NCI-H1417 (cell line): ENCODE measurements at regions not wholly inside any gene's neighbourhood (a gene's known extent, or its start where the extent isn't known, plus 50 kb on each side); places are given as distances from the start of the nearest gene placed in this dataset.

Experiments
- DNase-seq, 3 experiments: peaks; one replicate each; lab custom pipeline; 2025; lab: John Stamatoyannopoulos, UW

DNA sequence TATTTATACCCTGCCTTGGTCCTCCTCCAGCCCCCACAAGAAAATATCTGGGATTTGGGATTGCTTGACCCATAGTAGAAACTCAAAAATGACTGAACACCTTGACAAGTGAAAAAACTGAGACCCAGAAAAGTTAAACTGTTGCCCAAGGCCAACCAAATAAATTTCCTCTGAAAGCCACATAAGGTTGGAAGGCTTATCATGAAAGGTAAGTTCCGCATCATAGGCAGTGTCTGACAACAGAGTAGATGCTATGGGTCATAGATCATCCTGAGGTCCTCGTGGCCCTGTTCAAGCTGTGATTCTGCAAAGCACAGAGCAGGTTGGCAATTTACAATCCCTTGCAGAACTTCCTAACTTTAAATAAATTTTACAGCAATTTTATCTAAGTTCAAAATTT lies 140.8 kb upstream of the TSC22D2 start:
- no peak for DNase-seq

DNA sequence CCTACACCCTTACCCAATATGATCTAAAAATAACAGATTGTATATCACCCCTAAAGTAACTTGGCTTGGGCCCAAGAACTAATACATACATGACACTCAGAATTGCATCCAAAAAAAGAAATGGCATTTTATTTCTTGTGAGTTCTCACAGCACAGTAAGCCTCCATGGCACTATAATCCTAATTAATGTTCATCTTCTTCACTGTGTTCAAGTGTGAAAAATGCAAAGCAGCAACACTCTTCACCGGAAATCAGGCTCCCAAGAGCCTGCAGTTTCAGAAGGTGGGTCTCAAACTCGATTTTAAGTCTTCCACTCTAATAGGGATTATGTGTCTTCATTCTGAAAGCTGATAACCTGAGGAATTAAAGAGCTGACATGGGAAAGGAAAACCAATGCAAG lies 142.8 kb upstream of the TSC22D2 start:
- DNase-seq = no peak

DNA sequence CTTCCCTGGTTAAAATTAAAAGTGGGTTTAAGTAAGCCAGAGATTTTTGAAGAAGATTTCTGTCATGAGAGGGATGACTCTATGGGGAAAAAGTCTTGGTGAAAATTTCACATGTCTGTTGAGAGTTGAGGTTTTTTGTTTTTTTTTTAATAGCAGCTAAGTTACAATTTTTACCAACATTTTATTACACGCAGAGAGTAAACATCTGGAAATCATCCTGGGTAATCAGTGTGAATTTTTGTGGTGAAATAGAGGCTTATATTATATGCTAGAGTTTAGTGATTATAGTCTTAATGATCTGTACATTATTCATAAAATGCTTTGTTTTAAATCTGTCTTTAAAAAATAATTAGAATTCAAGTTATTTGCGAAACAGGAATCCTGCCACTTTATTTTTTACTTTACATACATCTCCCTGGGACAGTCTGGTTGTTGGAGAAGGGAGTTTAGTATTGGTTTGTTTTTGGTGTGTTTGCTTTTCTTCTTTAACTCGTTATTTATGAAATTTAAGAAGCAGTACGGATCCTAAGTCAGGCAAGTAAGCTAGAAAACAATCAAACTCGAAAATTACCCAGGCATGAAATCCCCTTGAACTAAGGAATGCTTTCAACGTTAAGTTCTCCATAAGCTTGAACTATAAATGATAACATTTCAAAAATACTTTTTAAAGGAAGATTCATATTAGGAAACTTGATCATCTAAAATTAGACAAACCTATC lies 143.4 kb upstream of the TSC22D2 start:
- no peak for DNase-seq

DNA sequence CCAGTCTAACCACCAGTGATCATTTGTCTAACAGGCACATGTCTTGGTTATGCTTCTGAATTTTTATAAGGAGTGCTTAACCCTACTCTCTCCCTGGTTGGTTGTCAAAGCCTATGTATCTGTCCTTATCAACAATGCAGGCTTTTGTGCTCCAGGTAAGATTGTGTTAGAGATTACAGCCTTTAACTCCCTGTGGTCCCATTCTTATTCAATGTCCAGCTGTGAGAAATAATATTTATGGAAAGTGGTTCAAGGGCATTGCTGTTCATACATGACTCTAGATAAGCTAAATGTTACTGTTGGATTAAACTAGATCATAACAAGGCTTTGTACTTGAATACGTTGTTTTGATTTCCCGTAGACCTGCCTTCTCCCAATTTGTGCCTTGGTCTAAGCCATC lies 146.1 kb upstream of the TSC22D2 start:
- DNase-seq = peak in 1 of 3 experiments; percentile 43

DNA sequence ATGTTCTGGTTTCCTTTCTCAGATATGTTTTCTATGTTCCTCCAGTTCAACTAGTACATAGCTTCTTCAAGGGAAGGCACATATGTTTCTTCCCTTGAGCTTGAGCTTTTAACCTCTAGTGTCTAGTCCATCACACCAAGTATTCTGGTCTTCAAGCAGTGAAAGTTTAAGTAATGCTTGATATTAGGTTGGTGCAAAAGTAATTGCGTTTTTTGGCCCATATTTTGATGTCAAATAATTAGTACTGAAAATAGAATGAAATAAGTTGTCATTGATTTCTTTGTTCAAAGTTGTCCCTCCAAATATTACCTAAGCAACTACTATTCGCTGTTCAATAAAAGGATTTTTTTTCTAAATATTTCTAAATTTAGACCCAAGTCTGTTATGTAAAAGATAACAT lies 146.7 kb upstream of the TSC22D2 start:
- DNase-seq = peak in 1 of 3 experiments; percentile 48

DNA sequence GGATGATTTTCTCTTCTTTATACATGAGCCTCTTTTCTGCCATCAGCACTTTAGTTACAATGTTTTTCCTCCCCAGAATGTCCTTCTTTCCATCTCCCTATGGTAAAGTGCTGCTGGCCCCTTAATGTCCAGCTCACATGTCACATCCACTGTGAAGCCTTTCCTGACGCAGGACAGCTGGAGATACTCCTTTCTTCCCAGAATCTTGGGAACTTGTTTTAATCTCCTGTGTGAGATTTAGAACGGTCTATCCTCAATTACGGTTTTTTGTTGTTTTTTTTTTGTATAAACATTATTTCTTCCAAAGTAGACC lies 147.7 kb upstream of the TSC22D2 start:
- DNase-seq = no peak

DNA sequence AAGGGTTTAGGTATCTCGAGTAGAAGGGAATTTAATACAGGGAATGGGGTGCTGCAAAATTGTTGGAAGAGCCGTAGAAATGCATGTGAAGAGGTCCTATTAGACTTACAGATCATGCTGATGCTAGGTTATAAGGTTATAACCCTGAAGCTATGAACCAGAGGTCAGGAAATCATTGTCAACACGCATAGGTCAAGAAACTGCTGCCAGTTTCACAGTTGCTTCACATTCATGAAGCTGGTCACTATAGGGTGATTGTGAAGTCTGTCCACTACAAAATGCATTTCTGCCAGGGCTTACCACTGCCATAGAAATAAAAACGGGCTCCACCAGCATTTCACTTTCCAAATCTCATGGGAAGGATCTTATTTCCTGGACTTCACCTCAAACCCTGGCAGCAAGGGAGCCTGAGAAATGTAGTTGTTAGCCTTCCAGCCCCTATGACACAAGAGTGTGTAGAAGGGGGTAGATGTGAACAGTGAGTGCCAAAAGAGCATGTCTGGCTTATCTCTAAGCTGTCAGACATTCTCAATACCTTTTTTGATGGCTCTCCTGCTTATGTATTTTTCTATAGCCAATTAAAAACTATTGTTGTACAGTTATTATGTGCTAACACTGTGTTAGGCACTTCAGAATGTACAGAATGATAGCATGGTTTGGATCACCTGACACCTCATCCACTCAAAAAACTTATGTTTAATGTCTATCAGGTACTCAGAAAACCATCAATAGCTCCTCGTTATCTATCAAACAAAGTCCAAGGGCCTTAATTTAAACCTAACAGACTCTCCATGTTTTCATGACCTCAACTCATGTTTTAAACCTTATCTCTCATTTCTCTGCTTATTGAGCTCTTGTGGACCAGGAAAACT lies 148.3 kb upstream of the TSC22D2 start:
- DNase-seq = peak in 1 of 3 experiments; percentile 30

DNA sequence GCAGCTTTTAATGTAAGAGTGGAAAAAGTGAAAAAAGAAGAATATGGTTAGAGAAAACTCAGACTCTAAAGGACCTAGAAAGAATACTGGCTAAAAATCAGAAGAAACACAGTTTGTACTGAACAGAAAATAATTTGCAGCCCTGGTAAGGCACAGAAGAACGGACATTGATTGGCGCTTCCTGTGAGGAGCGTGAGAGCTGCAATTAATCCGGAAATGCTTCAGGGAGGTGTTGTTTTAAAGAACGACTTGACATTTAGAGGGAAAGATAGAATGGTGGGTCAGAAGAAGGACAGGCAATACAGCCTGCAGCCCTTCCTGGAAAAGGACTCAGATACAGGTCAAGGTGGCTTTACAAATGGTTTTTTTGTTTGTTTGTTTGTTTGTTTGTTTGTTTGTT lies 151.3 kb upstream of the TSC22D2 start:
- DNase-seq = no peak

DNA sequence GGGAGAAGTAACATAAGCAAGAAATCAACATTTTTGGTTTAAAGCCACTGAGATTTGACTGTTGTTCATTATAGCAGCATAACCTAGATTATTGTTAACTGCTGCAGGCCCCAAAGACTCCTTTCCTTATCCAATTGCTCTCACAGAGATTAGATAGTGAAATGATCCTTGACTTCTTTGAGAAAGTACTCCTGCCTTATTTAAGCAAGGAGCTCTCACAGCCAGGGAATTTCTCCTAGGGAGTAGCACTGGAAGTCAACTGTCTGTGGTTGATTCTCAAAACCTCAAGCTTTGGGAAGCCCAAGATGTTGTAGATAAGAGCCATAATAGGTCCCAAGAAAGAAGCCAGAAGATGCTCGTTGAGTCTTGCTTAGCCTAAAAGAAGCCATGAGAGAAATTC lies 151.8 kb upstream of the TSC22D2 start:
- no peak for DNase-seq

DNA sequence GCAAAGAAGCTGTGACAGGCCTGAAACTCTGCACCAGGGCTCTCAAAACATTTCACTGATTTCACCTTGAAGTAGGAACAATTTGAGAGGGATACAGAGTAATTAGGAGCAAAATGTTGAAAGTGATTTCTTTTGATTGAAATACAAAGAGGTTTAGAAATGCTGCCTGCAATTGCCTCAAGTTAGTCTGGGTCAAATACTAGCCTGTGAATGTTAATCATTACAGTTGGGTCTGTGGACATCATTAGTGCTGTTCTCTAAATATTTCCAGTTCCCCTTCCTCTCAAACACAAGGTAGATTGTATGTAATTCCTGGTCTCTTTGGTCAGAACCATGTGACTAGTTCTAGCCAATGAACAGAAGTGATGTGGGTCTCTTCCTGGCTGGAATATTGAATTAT lies 152.3 kb upstream of the TSC22D2 start:
- DNase-seq = no peak

DNA sequence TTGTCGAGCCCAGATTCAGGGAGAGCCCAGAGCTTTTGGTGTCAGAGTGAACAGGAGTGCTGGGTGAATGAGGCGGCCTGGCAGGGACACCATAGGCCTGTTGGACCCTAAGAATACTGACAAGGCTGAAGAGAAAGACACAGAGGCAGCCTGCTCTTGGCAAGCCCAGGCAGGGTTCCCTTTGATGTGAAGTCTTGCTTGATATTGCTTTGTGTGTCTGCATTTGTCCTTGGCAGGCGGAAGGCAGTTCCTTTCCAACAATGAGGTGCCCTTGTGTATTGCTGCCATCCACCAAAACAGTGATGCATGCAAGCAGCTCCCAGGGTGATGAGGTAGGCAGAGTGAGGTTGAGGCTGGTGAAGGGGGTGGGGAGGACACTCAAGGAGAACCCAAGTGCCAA lies 152.7 kb upstream of the TSC22D2 start:
- DNase-seq = peak in 1 of 3 experiments; percentile 21

DNA sequence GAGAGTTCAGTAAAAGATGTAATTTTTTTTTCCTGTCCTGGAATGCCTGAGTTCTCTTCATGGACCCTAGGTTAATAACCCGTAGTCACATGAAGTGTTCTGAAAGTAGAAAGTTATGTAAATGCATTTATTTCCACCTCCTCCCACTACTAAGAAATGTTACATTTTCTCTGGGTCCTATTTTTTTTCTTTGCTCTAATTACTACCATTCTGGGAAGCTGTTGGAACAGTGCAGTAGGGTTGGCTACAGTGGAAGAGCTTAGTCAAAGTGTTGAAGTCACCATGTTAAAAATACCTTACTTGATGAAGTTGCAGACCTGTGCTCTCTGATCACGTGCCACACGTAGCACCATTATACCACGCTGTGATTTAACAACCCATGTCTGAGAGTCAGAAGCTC lies 153.8 kb upstream of the TSC22D2 start:
- DNase-seq = peak in 1 of 3 experiments; percentile 24

DNA sequence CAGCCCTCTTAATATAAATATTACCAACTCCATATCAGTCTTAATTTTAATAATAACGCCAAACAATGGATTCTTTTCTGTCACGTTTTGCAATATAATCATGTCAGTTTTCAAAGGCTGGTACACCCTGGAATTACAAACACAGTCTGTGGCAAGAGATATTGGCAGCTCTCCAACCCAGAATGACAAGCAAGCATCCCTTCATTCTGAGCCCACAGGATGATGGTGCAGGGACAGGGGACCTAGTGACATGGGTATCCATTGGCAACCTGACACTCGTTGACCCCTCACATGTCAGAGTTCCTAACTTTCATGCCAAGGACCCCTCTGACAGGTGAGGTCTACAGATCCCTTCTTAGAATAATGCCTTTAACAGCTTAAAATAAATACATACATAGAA lies 154.5 kb upstream of the TSC22D2 start:
- DNase-seq = peak in 2 of 3 experiments; percentile 67 to 89

DNA sequence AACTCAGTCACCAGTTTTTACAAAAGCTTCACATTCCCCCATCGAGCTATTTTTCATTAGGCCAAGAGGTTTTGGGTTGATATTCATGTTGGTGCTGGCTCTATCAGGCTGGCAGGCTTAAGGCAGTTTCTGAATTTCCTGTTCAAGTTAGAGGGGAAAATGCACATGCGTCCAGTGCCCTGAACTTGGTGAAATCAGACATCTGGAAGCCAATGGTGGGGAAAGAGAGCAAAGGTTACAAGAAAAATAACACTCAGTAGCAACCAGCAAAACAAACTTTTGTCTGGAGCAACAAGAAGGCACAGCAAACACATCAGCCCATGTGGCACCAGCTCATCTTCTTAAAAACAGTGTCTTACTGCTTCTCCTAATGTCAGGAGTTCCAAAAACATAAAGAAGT lies 155.6 kb upstream of the TSC22D2 start:
- no peak for DNase-seq

DNA sequence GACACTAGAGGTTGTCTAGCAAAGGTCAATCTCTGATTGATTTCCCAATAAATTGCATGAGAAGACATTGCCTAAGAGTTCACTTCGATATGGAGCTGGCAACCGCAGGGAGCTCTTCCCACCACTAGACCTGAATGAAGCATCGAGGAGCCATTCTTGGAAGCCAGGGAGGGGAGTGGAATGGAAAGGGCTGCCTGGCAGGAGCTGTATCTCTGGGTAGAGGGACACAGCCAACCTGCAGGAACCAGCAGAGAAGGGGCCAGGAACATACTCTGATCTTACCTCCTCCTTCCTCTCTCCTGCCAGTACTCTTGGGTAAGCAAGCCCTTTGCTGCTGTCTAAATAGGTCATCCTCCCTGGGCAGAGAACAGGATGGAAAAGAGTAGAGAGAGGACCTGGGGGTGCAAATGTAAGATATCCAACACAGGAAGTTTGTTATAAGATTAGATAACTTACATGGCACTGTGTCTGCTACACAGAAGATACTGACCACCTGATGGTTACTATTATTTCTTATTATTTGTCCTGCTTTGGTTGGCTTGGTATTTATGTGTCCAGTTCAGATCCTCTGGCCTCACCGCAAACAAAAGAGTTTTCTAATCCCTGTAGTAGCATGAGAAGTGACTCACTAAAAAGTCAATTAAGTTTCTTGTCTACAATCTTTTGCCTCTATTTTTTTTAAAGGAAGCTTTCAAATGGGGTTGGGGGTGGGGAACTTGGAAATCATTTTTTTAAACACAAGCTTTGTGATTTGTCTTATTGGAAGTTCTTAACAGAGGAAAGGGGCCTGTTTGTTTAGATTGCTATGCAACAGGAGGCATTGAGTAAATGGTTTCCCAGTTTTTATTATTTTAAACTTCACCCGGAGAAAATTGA lies 156.7 kb upstream of the TSC22D2 start:
- peak in 1 of 3 experiments; percentile 12 for DNase-seq

DNA sequence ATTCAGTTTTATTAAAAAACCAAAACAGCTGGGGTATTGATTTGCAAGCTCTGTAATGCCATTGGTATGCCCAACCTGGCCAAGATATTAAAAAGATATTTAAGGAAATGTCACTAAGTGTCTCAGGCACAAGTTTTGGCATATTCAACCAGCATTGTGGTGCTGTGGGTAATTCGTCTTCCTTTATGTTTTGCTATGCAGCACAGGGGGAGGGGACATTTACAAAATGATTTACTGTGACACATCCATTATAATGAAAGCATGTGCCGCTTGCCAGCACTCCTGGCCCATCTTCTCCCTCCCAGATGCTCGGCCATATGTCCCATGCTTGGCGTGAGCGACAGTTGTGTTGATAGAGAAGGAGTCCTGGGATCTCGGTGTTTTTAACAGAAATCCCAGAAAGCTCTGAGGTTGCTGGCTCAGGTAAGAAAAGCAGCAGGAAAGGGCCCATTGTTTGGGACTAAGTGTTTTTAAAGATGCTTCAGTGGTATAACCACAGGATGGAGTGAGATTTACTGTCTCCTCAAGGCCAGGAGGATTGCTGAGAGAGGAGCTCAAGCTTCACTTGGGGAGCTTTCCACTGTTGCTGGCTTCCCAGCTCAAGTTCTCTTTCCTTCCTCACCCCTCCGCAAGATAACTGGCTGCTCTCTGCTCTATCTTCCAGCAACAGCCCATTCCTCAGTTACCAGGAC lies 158.2 kb upstream of the TSC22D2 start:
- peak in 1 of 3 experiments; percentile 20 for DNase-seq

DNA sequence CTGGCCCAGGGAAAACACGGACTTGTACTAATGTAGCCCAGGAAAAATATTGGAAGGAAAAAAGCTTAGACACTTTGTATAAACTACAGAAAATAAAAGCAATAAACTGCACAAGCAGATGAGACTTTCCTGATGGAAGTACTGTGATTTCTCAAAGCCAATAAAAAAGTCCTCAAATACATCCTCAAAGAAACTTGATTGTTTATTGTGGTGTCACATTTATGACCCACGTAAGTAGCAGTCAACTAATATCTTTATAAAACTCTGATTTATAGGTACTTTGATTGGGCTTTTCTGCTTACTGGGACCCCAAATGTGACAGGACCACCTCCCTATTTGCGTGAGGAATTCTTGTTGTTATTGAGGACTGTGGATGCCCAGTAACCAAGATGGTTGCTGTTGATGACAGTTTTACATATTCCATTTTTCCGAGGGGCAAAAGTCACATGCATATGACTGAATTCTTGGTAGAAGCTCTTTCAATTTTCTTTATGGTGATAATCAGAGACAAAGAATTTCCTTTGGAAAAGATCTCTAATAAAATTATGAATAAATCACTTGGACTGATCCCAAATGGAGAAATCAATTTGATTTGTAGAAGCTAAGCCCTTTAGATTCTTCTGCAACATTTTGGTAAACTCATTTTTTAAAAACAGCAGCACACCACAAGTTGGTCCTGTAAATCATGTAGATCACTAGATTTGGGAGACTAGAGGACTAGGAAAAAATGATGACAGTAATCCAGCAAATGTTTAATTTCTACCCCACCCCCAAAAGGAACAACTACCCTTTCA lies 159.0 kb upstream of the TSC22D2 start:
- no peak for DNase-seq

DNA sequence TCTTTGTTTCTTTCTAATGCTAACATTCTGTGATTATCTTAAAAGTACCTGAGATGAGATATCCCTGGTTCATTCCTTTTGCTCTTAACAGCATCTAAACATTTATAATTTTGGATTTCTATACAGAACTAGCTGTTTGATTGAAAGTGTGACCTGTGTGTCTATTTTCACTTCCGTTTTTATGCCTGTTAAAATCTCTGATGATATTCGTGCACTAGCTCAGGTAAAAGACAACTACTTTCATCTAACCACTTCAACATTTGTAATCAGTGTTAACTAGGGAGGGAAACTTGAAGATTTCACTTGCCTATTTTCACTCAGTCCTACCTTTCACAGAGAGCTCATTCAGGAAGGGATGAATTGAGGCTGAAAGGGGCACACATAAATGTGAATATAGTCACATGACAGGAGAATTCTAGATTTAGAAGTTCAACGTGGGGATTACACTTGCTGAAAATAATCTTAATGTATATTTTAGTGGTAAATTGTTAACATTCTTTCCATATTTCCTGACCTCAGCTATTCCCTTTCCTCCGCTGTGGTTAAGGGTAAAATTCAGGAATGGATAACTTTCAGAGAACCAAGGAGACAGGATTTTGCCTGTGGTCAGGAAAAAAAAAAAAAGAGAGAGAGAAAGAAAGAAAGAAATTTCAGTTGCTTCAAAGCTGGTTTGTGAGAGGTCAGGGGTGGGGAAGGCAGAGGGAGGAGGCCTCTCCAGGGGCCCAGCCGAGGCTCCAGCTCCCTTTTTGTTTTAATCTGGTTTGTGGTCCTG lies 159.8 kb upstream of the TSC22D2 start:
- DNase-seq = no peak

DNA sequence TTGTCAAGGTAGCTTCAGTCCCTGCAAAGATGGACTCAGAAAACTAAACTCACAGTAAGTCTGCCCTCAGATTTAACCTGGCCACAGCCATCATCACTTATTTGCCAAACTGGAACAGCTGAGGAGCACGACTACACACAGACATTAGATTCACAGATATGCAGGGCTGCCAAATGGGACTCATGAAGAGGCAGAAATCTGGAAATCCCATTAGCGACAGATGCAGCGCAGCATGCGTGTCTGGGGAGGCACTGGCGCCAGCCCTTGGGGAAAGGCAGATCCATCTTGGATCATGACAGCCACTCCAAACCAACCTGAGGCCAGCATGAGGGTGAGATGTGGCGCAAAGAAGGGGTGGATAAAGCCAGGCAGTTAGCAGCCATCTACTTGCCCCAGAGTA lies 160.7 kb upstream of the TSC22D2 start:
- no peak for DNase-seq

DNA sequence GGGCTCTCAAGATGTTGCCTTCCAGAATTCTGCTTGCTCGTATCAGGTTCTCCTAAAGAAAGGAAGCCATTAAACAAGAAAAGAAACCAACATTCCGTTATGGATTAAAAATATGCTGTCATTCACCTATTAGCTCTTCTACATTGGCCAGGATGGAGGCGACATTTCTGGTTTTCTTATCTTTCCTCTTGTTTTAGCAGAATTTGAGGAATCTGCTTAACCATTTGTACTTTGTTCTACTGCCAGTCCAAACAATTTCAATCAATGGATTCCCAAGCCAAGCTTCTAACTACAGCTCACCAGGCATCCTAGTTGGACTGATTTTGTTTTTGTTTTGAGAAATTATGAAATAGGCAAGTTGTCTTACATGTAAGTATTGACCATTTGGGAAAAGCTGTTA lies 164.6 kb upstream of the TSC22D2 start:
- DNase-seq = no peak
